ENCODE measurements at regions not wholly inside any gene's neighbourhood (a gene's known extent, or its start where the extent isn't known, plus 50 kb on each side); places are given as distances from the start of the nearest gene placed in this dataset.

GRCh38 chr4:167419468-167420140, 185.3 kb upstream of the SPOCK3 start:
- no peak for TF ChIP-seq POLR2A (IDR thresholded peaks at IDR 0.05)
- TF ChIP-seq CTCF (IDR thresholded peaks at IDR 0.05) = no peak

Measured in Peyer's patch (tissue), 4 donors.